K562 (cell line): ENCODE measurements at regions not wholly inside any gene's neighbourhood (a gene's known extent, or its start where the extent isn't known, plus 50 kb on each side); places are given as distances from the start of the nearest gene placed in this dataset.

Experiments used
- ATAC-seq: fragments of 200-7000 bp; cut with Tn5 transposase; 3 replicates; pipeline ENCODE4 v1.9.1; 2020; ENCODE audit warnings: moderate library complexity
- BruUV-seq: library from RNA; stranded (reverse); fragments of 400-500 nt; replicated peaks from 2 replicates; lab custom pipeline; 2021; lab: Mats Ljungman, UMichigan
- CTCF ChIA-PET: fragments of 300-600 bp; formaldehyde crosslinking; extraction: SDS; loops from one replicate; lab custom pipeline; 2021; ENCODE audit warnings: low intra/inter-chr PET ratio; lab: Yijun Ruan, JAX
- POLR2A ChIA-PET: fragments of 300-600, 350-650 bp; sonication (Branson Sonifier 250); formaldehyde crosslinking; extraction: SDS; loops from one replicate; lab custom pipeline; 2021; ENCODE audit warnings: antibody characterized with exemption, inconsistent platforms; lab: Yijun Ruan, JAX
- DNase-seq, 4 experiments: peaks; one replicate each; pipeline versions ENCODE4 v3.0.0 to v3.0.0-alpha.2; 2011 to 2018; ENCODE audit warnings: low spot score in 3 of 4, mixed read lengths in 3 of 4; ENCODE audit errors: extremely low read depth in 1 of 4
- FAIRE-seq: peaks from 2 replicates; lab custom pipeline; 2011; peaks lifted over from hg19 to GRCh38; lab: Jason Lieb, UNC
- H2AFZ ChIP-seq: 2 replicates; pipeline ENCODE4 v1.6.0; 2011; ENCODE audit warnings: low read depth, low read length, control low read depth, inconsistent platforms
- H3K27ac ChIP-seq: fragments of 200-600 bp; 3 replicates; pipeline ENCODE4 v1.8.0; 2011; ENCODE audit warnings: low read depth, mild to moderate bottlenecking, control low read depth, inconsistent platforms, low read length, moderate library complexity, mixed read lengths; ENCODE audit errors: extremely low read depth
- H3K27me3 ChIP-seq, 2 experiments: fragments of 300-600 bp in 1 of 2; 2 replicates in 1 of 2; 3 replicates in 1 of 2; pipeline versions ENCODE4 v1.6.0 to v1.8.0; 2011; ENCODE audit warnings: inconsistent platforms in 2 of 2, low read length in 2 of 2, mild to moderate bottlenecking in 1 of 2, mixed read lengths in 1 of 2, moderate library complexity in 1 of 2; ENCODE audit not compliant: control insufficient read depth in 2 of 2, insufficient read depth in 2 of 2
- H3K36me3 ChIP-seq: fragments of 300-600 bp; 3 replicates; pipeline ENCODE4 v1.8.0; 2011; ENCODE audit warnings: mild to moderate bottlenecking, low read length, inconsistent platforms; ENCODE audit not compliant: control insufficient read depth, insufficient read depth
- H3K4me1 ChIP-seq, 2 experiments: fragments of 200-600 bp in 1 of 2; replicated peaks in 1 of 2; 2 replicates in 1 of 2; 3 replicates in 1 of 2; pipeline versions ENCODE4 v1.5.1 to v1.8.0; 2011; ENCODE audit warnings: inconsistent platforms in 2 of 2, low read length in 2 of 2, mild to moderate bottlenecking in 1 of 2, mixed read lengths in 1 of 2, moderate library complexity in 1 of 2; ENCODE audit not compliant: control insufficient read depth in 2 of 2, insufficient read depth in 2 of 2
- H3K4me2 ChIP-seq: 2 replicates; pipeline ENCODE4 v1.6.1; 2011; ENCODE audit warnings: low read length, control low read depth, inconsistent platforms, mixed read lengths; ENCODE audit not compliant: insufficient read depth
- H3K4me3 ChIP-seq: fragments of 200-600 bp; sonication (generic), shearing (Covaris generic); 2 replicates; pipeline ENCODE4 v1.5.1; 2016; ENCODE audit warnings: control low read depth, inconsistent platforms
- H3K79me2 ChIP-seq: fragments of 200-600 bp; 3 replicates; pipeline ENCODE4 v1.8.0; 2011; ENCODE audit warnings: low read length, inconsistent platforms; ENCODE audit not compliant: control insufficient read depth, insufficient read depth
- H3K9ac ChIP-seq, 2 experiments: 2 replicates each; pipeline versions ENCODE4 v1.6.0 to v1.6.1; 2011; ENCODE audit warnings: low read depth in 2 of 2, low read length in 2 of 2, control low read depth in 1 of 2, inconsistent platforms in 1 of 2, mild to moderate bottlenecking in 1 of 2, mixed read lengths in 1 of 2; ENCODE audit not compliant: insufficient read depth in 1 of 2
- H3K9me1 ChIP-seq: one replicate; pipeline ENCODE4 v1.6.0; 2011; ENCODE audit warnings: inconsistent platforms, mild to moderate bottlenecking, low read length, moderate library complexity; ENCODE audit not compliant: control insufficient read depth, insufficient read depth
- H3K9me3 ChIP-seq: replicated peaks from 2 replicates; pipeline ENCODE4 v1.5.1; 2011; ENCODE audit warnings: low read depth, low read length, inconsistent platforms; ENCODE audit not compliant: control insufficient read depth, insufficient read depth
- H4K20me1 ChIP-seq: replicated peaks from 2 replicates; pipeline ENCODE4 v1.6.1; 2011; ENCODE audit warnings: low read length, inconsistent platforms, mixed read lengths; ENCODE audit not compliant: control insufficient read depth, insufficient read depth
- CBFB ChIP-seq: sonication (generic); formaldehyde crosslinking; IDR thresholded peaks from 2 replicates; pipeline ENCODE4 v1.4.0; 2020; ENCODE audit warnings: mild to moderate bottlenecking, missing genetic modification reagents
- CREBBP ChIP-seq: IDR thresholded peaks from one replicate; pipeline ENCODE4 v1.6.1; 2012; ENCODE audit warnings: low read depth, mild to moderate bottlenecking, control low read depth, inconsistent platforms, low read length
- DMBX1 ChIP-seq: fragments of 250-450 bp; sonication (Bioruptor Pico); IDR thresholded peaks from 2 replicates; pipeline ENCODE4 v1.8.0; 2022; ENCODE audit warnings: inconsistent platforms, mild to moderate bottlenecking, moderate library complexity, borderline replicate concordance
- EZH2 ChIP-seq: IDR thresholded peaks from 2 replicates; pipeline ENCODE4 v1.6.1; 2012; ENCODE audit warnings: low read depth, mild to moderate bottlenecking, inconsistent platforms, low read length, borderline replicate concordance
- FIP1L1 ChIP-seq: fragments of 200-400 bp; formaldehyde crosslinking; IDR thresholded peaks from 2 replicates; pipeline ENCODE4 v1.6.1; 2018; ENCODE audit warnings: mild to moderate bottlenecking, low read depth, low read length; ENCODE audit not compliant: poor library complexity, severe bottlenecking
- GATA2 ChIP-seq: sonication (generic); formaldehyde crosslinking; IDR thresholded peaks from 2 replicates; pipeline ENCODE4 v1.4.0; 2020; ENCODE audit warnings: mild to moderate bottlenecking, missing genetic modification reagents
- KHSRP ChIP-seq: fragments of 450-650 bp; IDR thresholded peaks from 2 replicates; pipeline ENCODE4 v1.6.1; 2017
- LCOR ChIP-seq: sonication (generic); formaldehyde crosslinking; IDR thresholded peaks from 2 replicates; pipeline ENCODE4 v1.8.0; 2022; ENCODE audit warnings: mild to moderate bottlenecking, missing genetic modification reagents
- MITF ChIP-seq: IDR thresholded peaks from 2 replicates; pipeline ENCODE4 v1.6.1; 2014; ENCODE audit warnings: antibody characterized with exemption
- NRF1 ChIP-seq, 2 experiments: fragments of 450-650 bp; IDR thresholded peaks in 1 of 2; conservative IDR thresholded peaks in 1 of 2; 2 replicates each; pipeline ENCODE4 v1.6.1; 2014; ENCODE audit warnings: mild to moderate bottlenecking in 2 of 2
- PKNOX1 ChIP-seq: fragments of 450-650 bp; IDR thresholded peaks from 2 replicates; pipeline ENCODE4 v1.6.1; 2016
- PTTG1 ChIP-seq: fragments of 450-650 bp; IDR thresholded peaks from 2 replicates; pipeline ENCODE4 v1.6.1; 2016; ENCODE audit warnings: low read depth, mild to moderate bottlenecking, missing genetic modification characterization, missing compliant biosample characterization
- PURB ChIP-seq: sonication (generic); formaldehyde crosslinking; IDR thresholded peaks from 2 replicates; pipeline ENCODE4 v1.9.0; 2021; ENCODE audit warnings: low read depth, mild to moderate bottlenecking, missing genetic modification reagents
- ZC3H8 ChIP-seq: fragments of 450-650 bp; IDR thresholded peaks from 2 replicates; pipeline ENCODE4 v1.6.1; 2017
- ZNF398 ChIP-seq: fragments of 250-450 bp; sonication (Bioruptor Pico); IDR thresholded peaks from 2 replicates; pipeline ENCODE4 v1.8.0; 2021; ENCODE audit warnings: moderate library complexity, mild to moderate bottlenecking, inconsistent platforms
- ZNF764 ChIP-seq: fragments of 250-450 bp; sonication (Bioruptor Pico); IDR thresholded peaks from 2 replicates; pipeline ENCODE4 v1.4.0; 2020; ENCODE audit warnings: low read depth, mild to moderate bottlenecking, moderate library complexity
- ZSCAN29 ChIP-seq: fragments of 450-650 bp; IDR thresholded peaks from 2 replicates; pipeline ENCODE4 v1.6.1; 2017
- ZZZ3 ChIP-seq: fragments of 450-650 bp; IDR thresholded peaks from 2 replicates; pipeline ENCODE4 v1.6.1; 2016; ENCODE audit warnings: antibody characterized with exemption, mild to moderate bottlenecking, moderate library complexity
- WGBS: fragments of 100-300 bp; shearing (Covaris generic); methylation state at CpG from one replicate; pipeline ENCODE4 v1.1.6; 2016; ENCODE audit warnings: low coverage, mixed read lengths; ENCODE audit not compliant: insufficient coverage; ENCODE audit errors: missing lambda C conversion rate; 5-methylcytosine and 5-hydroxymethylcytosine counted together
- in situ Hi-C: fragments of 300-500 bp; cut with MboI; formaldehyde crosslinking; loops from 4 replicates; pipeline ENCODE4 v1.15.0; 2018; ENCODE audit warnings: inconsistent platforms, mixed read lengths
- intact Hi-C: fragments of 100-400 bp; cut with micrococcal nuclease; formaldehyde crosslinking; loops from 2 replicates; pipeline ENCODE4 v1.14.2; 2022

GRCh38 chr1:222046684-222047263 is 304.9 kb upstream of the DUSP10 start (continued):
- no peak for TF ChIP-seq ZC3H8

GRCh38 chr1:222045786-222046185 is 303.9 kb upstream of the DUSP10 start:
- H3K27ac ChIP-seq, result no peak overlapping the region
- no peak for TF ChIP-seq PKNOX1
- no peak for TF ChIP-seq NRF1 (conservative IDR thresholded peaks at IDR 0.05 in 1 of 2, IDR thresholded peaks at IDR 0.05 in 1 of 2)
- TF ChIP-seq PTTG1 (tag), result no peak
- TF ChIP-seq ZNF764 (CRISPR knock-in tag), result no peak
- no peak for TF ChIP-seq ZSCAN29
- no peak for TF ChIP-seq CBFB (CRISPR knock-in tag)
- TF ChIP-seq FIP1L1, result no peak
- no peak for TF ChIP-seq DMBX1 (CRISPR knock-in tag)
- no peak for TF ChIP-seq GATA2 (CRISPR knock-in tag)
- no peak for TF ChIP-seq PURB
- TF ChIP-seq CREBBP, result no peak
- no peak for TF ChIP-seq LCOR
- no peak for TF ChIP-seq ZZZ3
- TF ChIP-seq KHSRP, result no peak
- TF ChIP-seq MITF, result no peak
- no peak for TF ChIP-seq ZNF398 (CRISPR knock-in tag)
- no peak for TF ChIP-seq EZH2
- WGBS, result 0% methylated on average over 3 of the region's 3 CpGs
- no peaks in the 10 kb centered on the region for H4K20me1 ChIP-seq
- no peak for FAIRE-seq
- no peak for DNase-seq
- no peak overlapping the region for H3K9ac ChIP-seq
- BruUV-seq, result no TSS peak
- H3K4me1 ChIP-seq, result no peaks in the 10 kb centered on the region
- H3K4me2 ChIP-seq, result no peak overlapping the region
- no peak overlapping the region for H2AFZ ChIP-seq
- no peaks in the 10 kb centered on the region for H3K9me3 ChIP-seq
- in situ Hi-C loops, result no loop called here
- CTCF ChIA-PET, result no interaction called here
- no peak overlapping the region for H3K4me3 ChIP-seq
- ATAC-seq, result no peak
- intact Hi-C loops, result no loop called here
- no peaks in the 10 kb centered on the region for H3K9me1 ChIP-seq
- no peaks in the 10 kb centered on the region for H3K79me2 ChIP-seq
- H3K27me3 ChIP-seq, result peaks cover 2 to 8% of the 10 kb centered on the region in 2 experiments; a peak in 2 of 5 replicates
- POLR2A ChIA-PET, result interaction anchor here (1.1 kb wide), 1 partner anchor 8 kb away, joined by 3 read pairs; no protein-coding TSS in a partner anchor
- no peaks in the 10 kb centered on the region for H3K36me3 ChIP-seq
